GM19455 (cell line): ENCODE measurements at regions not wholly inside any gene's neighbourhood (a gene's known extent, or its start where the extent isn't known, plus 50 kb on each side); places are given as distances from the start of the nearest gene placed in this dataset.

Experiments
- ATAC-seq: cut with Tn5 transposase; IDR thresholded peaks from one replicate; pipeline ENCODE4 v1.9.1; 2021; ENCODE audit not compliant: unreplicated experiment

DNA sequence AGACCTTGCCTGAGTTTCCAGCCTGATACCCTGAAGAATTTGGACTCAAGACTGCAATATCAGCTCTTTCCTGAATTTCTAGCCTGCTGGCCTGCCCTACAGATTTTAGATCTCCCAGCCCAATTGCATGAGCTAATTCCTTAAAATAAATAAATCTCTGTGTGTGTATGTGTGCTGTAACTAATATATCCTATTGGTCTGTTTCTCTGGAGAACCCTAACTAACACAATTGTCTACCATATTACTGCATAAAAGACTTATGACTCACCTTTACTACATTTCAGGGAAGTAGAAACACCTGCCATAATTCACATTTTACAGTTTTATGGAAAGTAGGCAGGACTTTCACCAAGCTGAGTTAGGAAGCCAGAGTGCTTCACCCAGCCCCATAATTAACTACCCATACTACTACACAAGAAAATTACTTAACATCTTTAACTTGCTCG is 90.7 kb upstream of the BEND6 start:
- no peak for ATAC-seq

DNA sequence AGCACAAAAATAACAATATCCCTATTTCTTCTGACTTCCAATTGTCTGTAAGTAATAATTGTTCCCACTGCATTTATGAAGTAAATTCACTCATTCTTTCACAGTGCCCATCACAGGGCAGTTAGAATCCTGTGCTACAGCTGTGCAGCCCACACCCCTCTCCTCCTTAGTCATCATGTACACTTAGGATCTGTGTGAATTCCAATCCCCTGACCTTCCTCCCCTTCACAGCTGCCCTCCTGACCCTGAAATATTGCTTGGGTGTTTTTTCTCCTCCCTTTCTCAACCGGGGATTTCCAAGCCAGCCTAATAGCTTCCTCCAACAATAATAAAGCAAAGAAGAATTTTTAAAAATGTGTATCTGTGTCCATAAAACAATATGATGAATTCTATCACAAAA is 91.5 kb upstream of the BEND6 start:
- ATAC-seq: no peak

DNA sequence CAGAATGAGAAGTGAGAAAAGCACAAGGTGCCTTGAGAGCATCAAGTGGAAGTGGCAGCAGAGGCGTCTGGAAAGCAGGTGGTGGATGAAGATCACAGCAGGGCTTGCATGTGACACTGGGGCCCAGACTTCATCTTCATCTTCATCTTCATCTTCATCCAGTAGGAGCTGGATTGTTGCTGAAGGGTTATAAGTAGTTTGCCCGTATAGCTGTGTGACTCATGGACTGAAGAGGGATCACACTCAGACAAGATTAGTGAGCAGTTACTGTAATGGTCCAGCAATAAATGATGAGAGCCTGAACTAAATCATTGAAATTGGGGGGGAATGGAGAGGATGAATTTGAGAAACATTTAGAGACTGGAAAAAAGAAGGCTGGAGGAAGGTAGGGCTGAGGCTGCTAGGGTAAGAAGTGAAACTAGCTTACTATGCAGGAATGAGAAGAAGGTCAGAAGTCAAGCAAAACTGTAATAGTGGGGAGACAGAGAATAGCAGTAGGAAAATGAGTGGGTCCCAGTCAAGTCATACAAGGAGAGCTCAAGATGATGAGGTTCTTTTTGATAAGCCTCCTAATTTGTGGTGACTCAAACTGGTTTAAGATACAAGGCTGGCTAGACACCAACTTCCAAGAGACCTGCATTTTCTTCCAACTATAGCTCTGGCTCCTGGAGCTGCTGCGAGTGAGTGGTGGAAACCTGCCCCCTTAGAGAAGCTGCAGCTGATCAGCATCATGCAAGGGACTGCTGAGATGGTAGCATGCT is 92.3 kb upstream of the BEND6 start:
- no peak for ATAC-seq

DNA sequence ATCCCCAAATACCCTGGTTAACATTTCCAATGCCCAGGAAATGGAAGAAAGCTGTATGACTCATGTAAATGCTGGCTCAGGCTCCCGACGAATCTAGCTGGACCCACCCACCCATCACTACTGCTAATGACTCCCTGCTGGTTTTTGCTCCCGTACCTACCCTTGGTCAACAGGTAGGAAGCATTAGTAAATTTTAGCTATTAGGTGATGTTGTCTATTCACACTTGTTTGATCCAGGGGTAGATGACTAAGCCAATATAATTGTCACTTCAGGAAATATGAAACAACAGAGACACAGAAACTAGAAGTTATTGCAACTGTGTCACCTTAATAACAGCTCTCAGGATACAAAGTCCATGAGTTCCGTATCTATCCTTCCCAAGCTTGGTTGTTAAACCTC is 94.4 kb upstream of the BEND6 start:
- no peak for ATAC-seq

GRCh38 chr6:56856036-56856580 is 98.8 kb upstream of the BEND6 start:
- ATAC-seq: no peak

DNA sequence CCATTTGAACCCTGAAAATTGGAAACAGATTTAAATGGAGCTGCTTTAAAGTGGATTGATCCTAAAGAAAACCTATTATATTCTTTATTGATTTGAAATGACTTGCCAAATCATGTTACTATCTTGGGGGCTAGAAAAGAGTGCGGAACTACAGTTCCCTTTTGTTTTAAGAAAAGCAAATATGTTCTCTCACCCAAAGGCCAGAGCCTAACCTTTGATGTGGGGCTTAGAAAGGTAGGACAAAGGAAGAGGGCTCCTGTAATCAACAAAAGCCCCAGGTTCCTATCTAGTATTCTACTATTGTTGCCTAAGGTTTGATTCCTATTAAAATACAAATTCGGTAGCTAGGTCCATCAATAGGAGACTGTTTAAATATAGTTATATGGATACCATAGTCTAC is 100.8 kb upstream of the BEND6 start:
- no peak for ATAC-seq

GRCh38 chr6:56853541-56853940 is 101.4 kb upstream of the BEND6 start:
- ATAC-seq: no peak

DNA sequence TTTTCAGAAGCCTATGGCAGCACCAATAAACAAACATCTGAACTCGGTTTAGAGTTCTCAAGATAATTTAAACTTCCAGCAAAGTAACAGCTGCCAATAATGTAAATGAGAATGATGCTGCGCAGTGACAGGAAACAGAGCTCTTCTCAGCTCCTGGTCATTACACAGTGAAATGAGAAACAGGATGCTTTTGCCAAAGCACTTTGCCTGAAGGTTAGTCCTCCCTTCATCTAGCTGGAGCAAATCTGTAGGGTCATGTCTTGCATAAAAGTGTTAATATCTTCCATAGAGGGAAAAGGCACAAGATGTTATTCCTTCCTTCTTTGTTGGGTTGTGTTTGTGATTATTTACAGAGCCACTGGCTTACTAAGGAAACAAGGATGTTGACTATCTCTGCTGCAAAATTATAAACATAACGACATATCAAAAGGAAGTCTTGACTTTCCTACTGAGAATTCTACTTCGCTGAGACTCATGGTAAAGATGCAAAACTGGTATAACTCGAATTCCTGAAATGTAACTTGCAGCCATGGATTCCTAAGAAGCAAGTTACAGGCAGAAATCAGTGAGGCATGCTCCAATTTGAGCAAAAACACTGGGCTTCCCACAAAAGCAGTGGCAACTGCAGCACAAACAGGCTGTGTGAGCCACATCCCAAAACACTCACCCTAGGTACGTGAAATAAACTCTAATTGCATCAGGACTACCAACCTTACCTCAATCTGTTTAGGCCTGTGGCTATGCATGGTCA is 102.5 kb upstream of the BEND6 start:
- ATAC-seq: no peak

- ATAC-seq: peak; percentile 90
Observed at GRCh38 chr6:56851541-56852259, 103.2 kb upstream of the BEND6 start.

GRCh38 chr6:56851074-56851473 is 103.8 kb upstream of the BEND6 start:
- no peak for ATAC-seq

DNA sequence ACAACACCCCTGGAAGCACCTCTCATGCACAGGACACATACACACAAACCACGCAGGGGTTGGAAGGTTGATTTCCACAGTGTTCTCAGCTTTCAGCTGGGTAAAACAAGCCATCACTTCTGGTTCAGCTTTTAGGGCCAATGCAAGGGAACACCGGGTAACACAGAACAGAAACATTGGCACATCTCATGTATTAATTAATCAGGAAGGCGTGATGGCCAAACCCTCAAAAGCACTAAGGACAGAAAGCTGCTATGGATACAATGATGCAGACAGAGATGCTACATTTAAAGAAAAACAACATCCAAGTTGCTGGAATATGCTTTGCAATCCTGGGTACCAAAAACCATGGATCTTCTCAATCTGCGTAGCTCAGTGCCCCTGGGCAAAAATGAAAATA is 104.3 kb upstream of the BEND6 start:
- ATAC-seq: no peak

DNA sequence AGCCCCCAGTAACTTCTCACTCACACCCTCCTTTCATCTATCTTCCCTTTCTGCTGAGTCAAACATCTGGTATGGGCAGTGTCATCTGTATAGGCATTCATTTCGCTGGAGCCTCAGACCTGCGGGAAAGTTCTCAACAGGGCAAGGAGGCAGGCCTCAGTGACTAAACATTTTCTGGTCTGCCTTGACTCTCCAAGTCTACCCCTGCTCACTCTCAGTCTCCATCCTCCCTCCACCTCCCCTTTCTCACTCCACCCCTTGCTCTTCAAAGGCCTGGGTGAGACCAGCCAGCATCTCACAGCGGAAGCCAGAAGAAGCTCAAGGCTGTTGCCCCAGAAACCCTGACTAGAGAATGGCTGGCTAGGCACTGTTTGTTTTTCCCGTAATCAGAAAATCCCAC is 105.0 kb upstream of the BEND6 start:
- no peak for ATAC-seq

- ATAC-seq: no peak
Observed at GRCh38 chr6:56848105-56848504, 106.8 kb upstream of the BEND6 start.

DNA sequence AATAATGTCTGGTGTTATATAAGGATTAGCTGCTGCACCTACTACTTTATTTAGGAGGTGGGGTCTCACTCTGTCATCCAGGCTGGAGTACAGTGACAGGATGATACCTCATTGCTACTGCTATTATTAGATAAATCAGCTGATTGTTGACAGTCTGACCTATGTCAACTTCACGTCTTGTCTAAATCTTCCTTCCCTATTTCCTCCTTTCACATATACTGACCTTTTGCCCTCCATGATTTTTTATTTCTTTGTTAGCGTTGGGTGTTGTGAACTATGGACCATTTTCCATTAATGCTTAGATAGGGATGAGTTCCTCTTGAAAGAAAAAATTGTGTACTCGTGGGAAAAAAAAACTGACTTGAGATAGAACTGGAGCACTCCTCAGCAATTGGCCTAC is 109.9 kb upstream of the BEND6 start:
- no peak for ATAC-seq

GRCh38 chr6:56843476-56844349 is 111.2 kb upstream of the BEND6 start:
- ATAC-seq: peak; percentile 80

GRCh38 chr6:56842686-56843475 is 112.0 kb upstream of the BEND6 start:
- ATAC-seq: peak; percentile 14

DNA sequence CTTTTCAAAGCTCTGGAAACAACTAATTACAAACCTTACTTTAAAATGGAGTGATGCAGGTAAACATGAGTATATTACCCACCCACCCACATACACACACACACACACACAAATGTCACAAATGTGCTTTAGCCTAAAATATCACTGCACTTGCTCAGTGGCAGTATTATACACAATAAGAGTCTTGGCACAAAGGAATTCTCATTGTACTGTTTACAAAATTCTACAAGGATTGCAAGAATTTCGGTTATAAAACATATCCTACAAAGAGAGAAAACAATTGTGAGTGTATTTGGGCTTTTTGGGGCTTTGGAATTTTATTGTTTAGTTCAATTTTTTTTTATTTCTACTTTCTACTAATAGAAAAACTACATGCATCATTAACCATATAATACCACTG is 113.2 kb upstream of the BEND6 start:
- no peak for ATAC-seq

- ATAC-seq: no peak
Observed at GRCh38 chr6:56841381-56841749, 113.5 kb upstream of the BEND6 start.

GRCh38 chr6:56840467-56841380 is 114.2 kb upstream of the BEND6 start:
- ATAC-seq: no peak
